SHP77 (cell line): ENCODE measurements at regions not wholly inside any gene's neighbourhood (a gene's known extent, or its start where the extent isn't known, plus 50 kb on each side); places are given as distances from the start of the nearest gene placed in this dataset.

Source experiments
- DNase-seq, 2 experiments: peaks; one replicate each; lab custom pipeline; 2025; lab: John Stamatoyannopoulos, UW

GRCh38 chr11:109106151-109106906 is 315.7 kb upstream of the C11orf87 start:
- no peak for DNase-seq

GRCh38 chr11:109109150-109109549 is 312.8 kb upstream of the C11orf87 start:
- no peak for DNase-seq

GRCh38 chr11:109109571-109110315 is 312.2 kb upstream of the C11orf87 start:
- no peak for DNase-seq

- peak in 1 of 2 experiments; percentile 20 for DNase-seq
Observed at GRCh38 chr11:109112261-109112660, 309.7 kb upstream of the C11orf87 start.

GRCh38 chr11:109112821-109113280 is 309.1 kb upstream of the C11orf87 start:
- DNase-seq, result peak; percentile 83 to 88

- no peak for DNase-seq
Observed at GRCh38 chr11:109120341-109120740, 301.6 kb upstream of the C11orf87 start.

- no peak for DNase-seq
Observed at GRCh38 chr11:109121173-109121932, 300.6 kb upstream of the C11orf87 start.

GRCh38 chr11:109123816-109124787 is 297.9 kb upstream of the C11orf87 start:
- no peak for DNase-seq

- no peak for DNase-seq
Observed at GRCh38 chr11:109130910-109131309, 291.1 kb upstream of the C11orf87 start.

- no peak for DNase-seq
Observed at GRCh38 chr11:109132539-109132938, 289.5 kb upstream of the C11orf87 start.

- DNase-seq, result no peak
Observed at GRCh38 chr11:109133159-109133558, 288.8 kb upstream of the C11orf87 start.

GRCh38 chr11:109135627-109136026 is 286.4 kb upstream of the C11orf87 start:
- DNase-seq, result no peak

- no peak for DNase-seq
Observed at GRCh38 chr11:109138196-109138595, 283.8 kb upstream of the C11orf87 start.

- no peak for DNase-seq
Observed at GRCh38 chr11:109140426-109140825, 281.6 kb upstream of the C11orf87 start.

- no peak for DNase-seq
Observed at GRCh38 chr11:109140857-109141515, 281.0 kb upstream of the C11orf87 start.

GRCh38 chr11:109145287-109145686 is 276.7 kb upstream of the C11orf87 start:
- DNase-seq, result no peak

- DNase-seq, result no peak
Observed at GRCh38 chr11:109147726-109148125, 274.3 kb upstream of the C11orf87 start.

- no peak for DNase-seq
Observed at GRCh38 chr11:109148669-109149068, 273.3 kb upstream of the C11orf87 start.

- no peak for DNase-seq
Observed at GRCh38 chr11:109150581-109150980, 271.4 kb upstream of the C11orf87 start.

- no peak for DNase-seq
Observed at GRCh38 chr11:109153836-109154235, 268.2 kb upstream of the C11orf87 start.

- no peak for DNase-seq
Observed at GRCh38 chr11:109155291-109155690, 266.7 kb upstream of the C11orf87 start.
